Stimulated activated CD4-positive, alpha-beta T cell treated with anti-CD3 and anti-CD28 coated beads, Interleukin-4, amount 100 ng/mL, for 48 hours (primary cell): ENCODE measurements at regions not wholly inside any gene's neighbourhood (a gene's known extent, or its start where the extent isn't known, plus 50 kb on each side); places are given as distances from the start of the nearest gene placed in this dataset.

Experiments used
- DNase-seq, 2 donors: peaks; one replicate each; pipeline ENCODE4 v3.0.0-alpha.2; 2020; ENCODE audit warnings: low read depth in 2 of 2

DNA sequence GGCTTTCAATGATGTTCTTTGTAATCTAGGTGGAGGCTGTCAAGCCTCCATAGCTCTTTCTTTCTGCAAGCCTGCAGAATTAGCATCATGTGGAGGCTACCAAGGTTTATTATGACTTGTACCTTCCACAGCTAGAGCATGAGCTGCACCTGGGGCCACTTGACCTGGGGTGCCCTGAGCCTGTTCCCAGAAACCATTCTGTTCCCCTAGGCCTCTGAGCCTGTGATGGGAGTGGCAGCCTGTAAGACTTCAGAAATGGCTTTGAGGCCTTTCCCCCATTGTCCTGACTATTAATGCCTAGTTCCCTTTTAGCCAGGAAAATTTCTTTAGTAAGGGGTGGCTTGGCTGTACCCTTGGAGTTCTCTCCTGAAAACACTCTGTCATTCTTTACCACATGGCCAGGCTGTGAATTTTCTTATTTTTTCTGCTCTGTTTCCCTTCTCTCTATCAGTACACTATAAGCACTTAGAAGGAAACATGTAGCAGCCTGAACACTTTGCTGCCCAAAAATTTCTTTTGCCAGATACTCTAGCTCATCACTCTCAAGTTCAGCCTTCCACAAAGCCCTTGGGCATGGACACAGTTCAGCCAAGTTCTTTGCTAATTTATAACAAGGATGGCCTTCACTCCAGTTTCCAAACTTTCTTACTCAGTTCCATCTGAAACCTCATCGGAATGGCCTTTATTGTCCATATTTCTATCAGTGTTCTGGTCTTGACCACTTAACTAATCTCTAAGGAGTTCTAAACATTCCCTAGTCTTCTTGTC is 61.4 kb upstream of the NR3C1 start:
- DNase-seq = no peak

DNA sequence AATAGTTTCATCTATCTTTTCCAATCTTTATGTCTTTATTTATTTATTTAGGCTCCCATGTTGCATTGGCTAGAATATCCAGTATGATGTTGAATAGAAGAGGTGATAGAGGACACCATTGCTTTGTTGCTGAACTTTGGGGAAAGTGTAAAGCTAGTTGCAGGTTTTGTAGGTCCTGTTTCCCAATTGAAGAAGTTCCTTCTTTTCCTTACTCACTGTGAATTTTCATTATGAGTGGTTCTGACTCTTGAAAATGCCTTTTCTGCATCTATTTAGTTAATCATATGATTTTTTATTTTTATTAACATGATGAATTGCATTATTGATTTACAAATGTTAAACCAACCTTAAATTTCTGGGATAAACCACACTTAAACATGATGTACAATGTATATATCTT is 58.9 kb upstream of the NR3C1 start:
- no peak for DNase-seq

DNA sequence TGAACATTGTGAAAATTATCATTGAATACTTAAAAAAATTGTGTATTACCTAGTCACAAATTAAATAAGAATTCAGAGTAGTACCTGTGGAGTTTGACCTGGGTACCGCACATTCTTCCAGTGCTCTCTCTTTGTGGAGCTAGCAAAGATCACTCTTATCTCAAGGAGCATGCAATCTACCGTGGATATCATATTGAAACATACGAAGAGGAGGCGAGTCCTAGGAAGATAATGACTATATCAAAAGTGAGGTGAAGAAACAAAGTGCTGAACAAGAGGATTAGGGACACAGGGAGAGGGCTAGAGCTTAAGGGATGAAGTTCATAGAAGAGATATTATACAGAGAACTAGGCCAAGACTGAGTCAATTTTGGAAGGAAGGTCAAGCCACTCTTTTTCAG is 55.9 kb upstream of the NR3C1 start:
- no peak for DNase-seq

DNA sequence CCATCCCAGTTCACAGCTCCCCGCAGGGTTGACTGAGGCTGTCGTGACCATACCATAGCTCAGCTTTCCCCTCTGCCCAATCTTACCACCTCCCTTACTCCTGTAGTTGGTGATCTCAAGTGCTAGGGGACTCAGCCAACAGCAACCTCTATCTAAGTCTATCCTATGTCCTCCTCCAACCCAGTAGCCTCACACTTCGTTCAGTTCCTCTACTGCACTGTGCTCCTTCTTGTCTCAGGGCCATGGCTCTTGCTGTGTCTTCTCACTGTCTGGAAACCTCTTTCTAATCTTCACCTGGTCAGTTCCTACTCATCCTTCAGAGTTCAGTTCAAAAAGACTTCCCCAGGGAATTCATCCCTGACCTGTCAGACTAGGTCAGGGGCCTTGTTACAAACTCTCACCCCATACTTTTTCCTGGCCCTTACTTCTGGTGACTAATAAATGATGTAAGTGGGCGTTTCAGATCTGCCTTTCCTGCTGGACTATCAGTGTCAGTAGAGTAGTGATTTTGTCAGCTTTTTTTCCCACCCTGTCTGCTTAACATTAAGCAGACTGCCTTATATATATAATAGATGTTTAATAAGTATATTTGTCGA is 53.6 kb upstream of the NR3C1 start:
- no peak for DNase-seq

DNA sequence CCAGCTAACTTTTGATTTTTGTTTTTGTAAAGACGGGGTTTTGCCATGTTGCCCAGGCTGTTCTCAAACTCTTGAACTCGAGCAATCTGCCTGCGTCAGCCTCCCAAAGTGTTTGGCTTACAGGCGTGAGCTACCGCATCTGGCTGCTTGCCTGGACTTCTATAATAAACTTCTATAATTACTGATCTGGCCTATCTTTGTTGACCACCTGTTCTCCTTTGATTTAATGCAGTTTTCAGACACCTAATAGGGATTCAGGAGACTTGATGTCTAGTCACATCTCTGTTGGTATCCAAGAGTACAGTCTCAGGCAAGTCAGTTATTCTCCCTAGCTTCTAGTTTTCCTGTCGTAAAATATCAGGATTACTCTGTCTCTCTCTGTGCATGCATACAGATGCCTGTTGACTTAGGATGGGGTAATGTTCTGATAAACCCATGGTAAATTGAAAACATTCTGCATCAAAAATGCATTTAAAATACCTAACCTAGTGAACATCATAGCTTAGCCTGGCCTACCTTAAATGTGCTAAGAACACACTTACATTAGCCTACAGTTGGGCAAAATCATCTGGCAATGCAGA is 51.5 kb upstream of the NR3C1 start:
- DNase-seq = no peak

DNA sequence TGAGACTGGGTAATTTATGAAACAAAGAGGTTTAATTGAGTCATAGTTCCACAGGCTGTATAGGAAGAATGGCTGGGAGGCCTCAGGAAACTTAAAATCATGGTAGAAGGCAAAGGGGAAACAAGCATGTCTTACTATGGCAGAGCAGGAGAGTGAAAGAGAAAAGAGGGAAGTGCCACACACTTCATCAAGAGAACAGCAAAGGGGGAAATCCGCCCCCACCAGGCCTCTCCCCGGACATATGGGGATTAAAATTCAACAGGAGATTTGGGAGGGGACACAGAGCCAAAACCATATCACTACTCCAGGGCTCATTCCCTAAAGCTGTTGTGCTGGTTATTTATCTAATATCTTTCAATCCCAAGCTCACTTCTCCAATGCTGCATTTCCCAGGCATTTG is 50.2 kb upstream of the NR3C1 start:
- no peak for DNase-seq
